ENCODE measurements at regions not wholly inside any gene's neighbourhood (a gene's known extent, or its start where the extent isn't known, plus 50 kb on each side); places are given as distances from the start of the nearest gene placed in this dataset.

- Histone ChIP-seq H3K27me3 (ENCODE audit: control insufficient read depth, insufficient read depth, low read length) (no peaks in the 10 kb centered on the region), H4K5ac (ENCODE audit: low read depth, low read length) (no peak overlapping the region), H3K4me2 (ENCODE audit: low read depth, low read length) (no peak overlapping the region), H2BK20ac (ENCODE audit: low read depth, low read length) (no peak overlapping the region), H3K56ac (ENCODE audit: extremely low read depth, insufficient read depth, low read length) (no peak overlapping the region), H3K4ac (ENCODE audit: low read depth, low read length) (no peak overlapping the region), H3K36me3 (ENCODE audit: control insufficient read depth, insufficient read depth, low read length) (no peaks in the 10 kb centered on the region), H3K9me1 (ENCODE audit: insufficient read depth, low read length) (no peaks in the 10 kb centered on the region), H2BK15ac (ENCODE audit: low read depth, low read length) (no peak overlapping the region), H3K9me3 (ENCODE audit: control insufficient read depth, insufficient read depth, low read length) (no peaks in the 10 kb centered on the region; the same call in 1 of the 2 replicates), H3K9ac (ENCODE audit: low read depth, low read length) (no peak overlapping the region), H3K27ac (ENCODE audit: insufficient read depth, low read length) (no peak overlapping the region), H2AK9ac (replicated peaks; ENCODE audit: low read depth, low read length, poor library complexity) (no peak overlapping the region), H3K4me3 (ENCODE audit: insufficient read depth, low read depth, low read length) (no peak overlapping the region), H3K18ac (ENCODE audit: low read depth, low read length) (no peak overlapping the region), H4K91ac (ENCODE audit: insufficient read depth, low read depth, low read length) (no peak overlapping the region), H4K8ac (ENCODE audit: low read depth in 2 of 2, low read length in 2 of 2) (no peak overlapping the region), H3K79me1 (ENCODE audit: low read depth in 1 of 2, low read length in 2 of 2) (no peaks in the 10 kb centered on the region), H3K23ac (ENCODE audit: low read depth, low read length) (no peak overlapping the region), H2BK5ac (ENCODE audit: low read depth, low read length, poor library complexity, severe bottlenecking) (no peak overlapping the region), H4K20me1 (ENCODE audit: insufficient read depth, low read length) (no peaks in the 10 kb centered on the region), H2AFZ (replicated peaks; ENCODE audit: low read length, poor library complexity) (no peak overlapping the region), H3K4me1 (ENCODE audit: control insufficient read depth, insufficient read depth, low read length) (no peaks in the 10 kb centered on the region), H3K14ac (replicated peaks; ENCODE audit: low read depth, low read length) (no peak overlapping the region), H2BK120ac (ENCODE audit: low read depth, low read length) (no peak overlapping the region), H2AK5ac (ENCODE audit: low read depth, low read length) (no peak overlapping the region)
- ChIA-PET CTCF (no interaction called here), POLR2A (ENCODE audit: unreplicated experiment) (no interaction called here)
- ATAC-seq (ENCODE audit: low read depth), result no peak
- intact Hi-C loops (cut with micrococcal nuclease), result no loop called here
- in situ Hi-C loops (cut with MboI; ENCODE audit: low sequenced_read_pairs), result no loop called here
- BruUV-seq (replicated peaks), result no TSS peak
- no peak for TF ChIP-seq FOS (IDR thresholded peaks at IDR 0.05; ENCODE audit: low read depth, low read length)
- no peak for DNase-seq
- dilution Hi-C loops (cut with HindIII; ENCODE audit: low sequenced_read_pairs, unreplicated experiment), result no loop called here
These were observed 693.9 kb upstream of the CHORDC1 start for GRCh38 chr11:90916706-90917105.

Measured in IMR-90 (cell line).